Liver (tissue), 3 donors: ENCODE measurements at regions not wholly inside any gene's neighbourhood (a gene's known extent, or its start where the extent isn't known, plus 50 kb on each side); places are given as distances from the start of the nearest gene placed in this dataset.

Source experiments
- EGR1 ChIP-seq, 2 donors: IDR thresholded peaks; 2 replicates each; pipeline ENCODE4 v1.6.1; 2016 to 2018; ENCODE audit warnings: antibody characterized with exemption in 2 of 2, low read depth in 2 of 2
- JUND ChIP-seq, 2 donors: IDR thresholded peaks; 2 replicates each; pipeline ENCODE4 v1.6.1; 2016; ENCODE audit warnings: antibody characterized with exemption in 2 of 2
- RAD21 ChIP-seq, 2 donors: IDR thresholded peaks; 2 replicates each; pipeline ENCODE4 v1.6.1; 2016; ENCODE audit warnings: antibody characterized with exemption in 2 of 2, mild to moderate bottlenecking in 2 of 2
- TAF1 ChIP-seq: conservative IDR thresholded peaks from 2 replicates; pipeline ENCODE4 v1.6.1; 2016; ENCODE audit warnings: antibody characterized with exemption, mild to moderate bottlenecking
- YY1 ChIP-seq: IDR thresholded peaks from 2 replicates; pipeline ENCODE4 v1.6.1; 2016; ENCODE audit warnings: antibody characterized with exemption, mild to moderate bottlenecking
- TF ChIP-seq, protein P1 (sequence below): fragments of 150-350 bp; IDR thresholded peaks from 2 replicates; pipeline ENCODE4 v1.5.1; 2017; ENCODE audit warnings: improper control_type of control experiment, low read depth, low read length; ENCODE audit not compliant: missing input control
- TF ChIP-seq, protein P2 (sequence below): IDR thresholded peaks from 2 replicates; pipeline ENCODE4 v1.6.1; 2016; ENCODE audit warnings: antibody characterized with exemption, mild to moderate bottlenecking
- TF ChIP-seq, protein P3 (sequence below): IDR thresholded peaks from 2 replicates; pipeline ENCODE4 v1.6.1; 2016; ENCODE audit warnings: antibody characterized with exemption
- donor health status: healthy.
- donor health status: healthy.

DNA sequence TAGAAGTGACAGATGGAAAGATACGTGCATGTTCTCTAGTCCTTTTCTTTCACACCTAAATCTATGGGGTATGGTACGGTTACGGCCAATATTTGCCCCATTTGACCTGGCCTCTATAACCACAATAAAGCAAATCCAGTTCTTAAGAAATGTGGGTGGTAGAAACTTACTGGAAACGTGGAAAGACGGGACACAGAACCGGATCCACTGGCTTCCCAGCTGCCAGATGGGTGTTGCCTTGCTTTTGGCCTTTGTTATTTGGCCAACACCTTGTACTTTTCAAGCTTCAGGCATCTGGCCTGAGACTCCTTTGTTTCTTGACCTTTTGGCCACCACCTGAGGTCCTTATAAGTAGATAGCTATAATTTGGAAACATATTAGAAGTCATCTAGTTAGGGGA, 635.9 kb downstream of the SLC4A3 start:
- TF ChIP-seq, protein P1, sequence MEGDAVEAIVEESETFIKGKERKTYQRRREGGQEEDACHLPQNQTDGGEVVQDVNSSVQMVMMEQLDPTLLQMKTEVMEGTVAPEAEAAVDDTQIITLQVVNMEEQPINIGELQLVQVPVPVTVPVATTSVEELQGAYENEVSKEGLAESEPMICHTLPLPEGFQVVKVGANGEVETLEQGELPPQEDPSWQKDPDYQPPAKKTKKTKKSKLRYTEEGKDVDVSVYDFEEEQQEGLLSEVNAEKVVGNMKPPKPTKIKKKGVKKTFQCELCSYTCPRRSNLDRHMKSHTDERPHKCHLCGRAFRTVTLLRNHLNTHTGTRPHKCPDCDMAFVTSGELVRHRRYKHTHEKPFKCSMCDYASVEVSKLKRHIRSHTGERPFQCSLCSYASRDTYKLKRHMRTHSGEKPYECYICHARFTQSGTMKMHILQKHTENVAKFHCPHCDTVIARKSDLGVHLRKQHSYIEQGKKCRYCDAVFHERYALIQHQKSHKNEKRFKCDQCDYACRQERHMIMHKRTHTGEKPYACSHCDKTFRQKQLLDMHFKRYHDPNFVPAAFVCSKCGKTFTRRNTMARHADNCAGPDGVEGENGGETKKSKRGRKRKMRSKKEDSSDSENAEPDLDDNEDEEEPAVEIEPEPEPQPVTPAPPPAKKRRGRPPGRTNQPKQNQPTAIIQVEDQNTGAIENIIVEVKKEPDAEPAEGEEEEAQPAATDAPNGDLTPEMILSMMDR, result no peak
- TF ChIP-seq JUND (IDR thresholded peaks at IDR 0.05) (no peak), EGR1 (IDR thresholded peaks at IDR 0.05; ENCODE audit: low read depth in 2 of 2) (no peak), RAD21 (IDR thresholded peaks at IDR 0.05) (no peak), TAF1 (no peak), YY1 (no peak)
- TF ChIP-seq, protein P2, sequence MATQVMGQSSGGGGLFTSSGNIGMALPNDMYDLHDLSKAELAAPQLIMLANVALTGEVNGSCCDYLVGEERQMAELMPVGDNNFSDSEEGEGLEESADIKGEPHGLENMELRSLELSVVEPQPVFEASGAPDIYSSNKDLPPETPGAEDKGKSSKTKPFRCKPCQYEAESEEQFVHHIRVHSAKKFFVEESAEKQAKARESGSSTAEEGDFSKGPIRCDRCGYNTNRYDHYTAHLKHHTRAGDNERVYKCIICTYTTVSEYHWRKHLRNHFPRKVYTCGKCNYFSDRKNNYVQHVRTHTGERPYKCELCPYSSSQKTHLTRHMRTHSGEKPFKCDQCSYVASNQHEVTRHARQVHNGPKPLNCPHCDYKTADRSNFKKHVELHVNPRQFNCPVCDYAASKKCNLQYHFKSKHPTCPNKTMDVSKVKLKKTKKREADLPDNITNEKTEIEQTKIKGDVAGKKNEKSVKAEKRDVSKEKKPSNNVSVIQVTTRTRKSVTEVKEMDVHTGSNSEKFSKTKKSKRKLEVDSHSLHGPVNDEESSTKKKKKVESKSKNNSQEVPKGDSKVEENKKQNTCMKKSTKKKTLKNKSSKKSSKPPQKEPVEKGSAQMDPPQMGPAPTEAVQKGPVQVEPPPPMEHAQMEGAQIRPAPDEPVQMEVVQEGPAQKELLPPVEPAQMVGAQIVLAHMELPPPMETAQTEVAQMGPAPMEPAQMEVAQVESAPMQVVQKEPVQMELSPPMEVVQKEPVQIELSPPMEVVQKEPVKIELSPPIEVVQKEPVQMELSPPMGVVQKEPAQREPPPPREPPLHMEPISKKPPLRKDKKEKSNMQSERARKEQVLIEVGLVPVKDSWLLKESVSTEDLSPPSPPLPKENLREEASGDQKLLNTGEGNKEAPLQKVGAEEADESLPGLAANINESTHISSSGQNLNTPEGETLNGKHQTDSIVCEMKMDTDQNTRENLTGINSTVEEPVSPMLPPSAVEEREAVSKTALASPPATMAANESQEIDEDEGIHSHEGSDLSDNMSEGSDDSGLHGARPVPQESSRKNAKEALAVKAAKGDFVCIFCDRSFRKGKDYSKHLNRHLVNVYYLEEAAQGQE, result no peak
- TF ChIP-seq, protein P3, sequence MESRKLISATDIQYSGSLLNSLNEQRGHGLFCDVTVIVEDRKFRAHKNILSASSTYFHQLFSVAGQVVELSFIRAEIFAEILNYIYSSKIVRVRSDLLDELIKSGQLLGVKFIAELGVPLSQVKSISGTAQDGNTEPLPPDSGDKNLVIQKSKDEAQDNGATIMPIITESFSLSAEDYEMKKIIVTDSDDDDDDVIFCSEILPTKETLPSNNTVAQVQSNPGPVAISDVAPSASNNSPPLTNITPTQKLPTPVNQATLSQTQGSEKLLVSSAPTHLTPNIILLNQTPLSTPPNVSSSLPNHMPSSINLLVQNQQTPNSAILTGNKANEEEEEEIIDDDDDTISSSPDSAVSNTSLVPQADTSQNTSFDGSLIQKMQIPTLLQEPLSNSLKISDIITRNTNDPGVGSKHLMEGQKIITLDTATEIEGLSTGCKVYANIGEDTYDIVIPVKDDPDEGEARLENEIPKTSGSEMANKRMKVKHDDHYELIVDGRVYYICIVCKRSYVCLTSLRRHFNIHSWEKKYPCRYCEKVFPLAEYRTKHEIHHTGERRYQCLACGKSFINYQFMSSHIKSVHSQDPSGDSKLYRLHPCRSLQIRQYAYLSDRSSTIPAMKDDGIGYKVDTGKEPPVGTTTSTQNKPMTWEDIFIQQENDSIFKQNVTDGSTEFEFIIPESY, result no peak
